ENCODE measurements at regions not wholly inside any gene's neighbourhood (a gene's known extent, or its start where the extent isn't known, plus 50 kb on each side); places are given as distances from the start of the nearest gene placed in this dataset.
A peak's percentile ranks its signal among the peaks of the same experiment; 100 is the strongest.

DNA sequence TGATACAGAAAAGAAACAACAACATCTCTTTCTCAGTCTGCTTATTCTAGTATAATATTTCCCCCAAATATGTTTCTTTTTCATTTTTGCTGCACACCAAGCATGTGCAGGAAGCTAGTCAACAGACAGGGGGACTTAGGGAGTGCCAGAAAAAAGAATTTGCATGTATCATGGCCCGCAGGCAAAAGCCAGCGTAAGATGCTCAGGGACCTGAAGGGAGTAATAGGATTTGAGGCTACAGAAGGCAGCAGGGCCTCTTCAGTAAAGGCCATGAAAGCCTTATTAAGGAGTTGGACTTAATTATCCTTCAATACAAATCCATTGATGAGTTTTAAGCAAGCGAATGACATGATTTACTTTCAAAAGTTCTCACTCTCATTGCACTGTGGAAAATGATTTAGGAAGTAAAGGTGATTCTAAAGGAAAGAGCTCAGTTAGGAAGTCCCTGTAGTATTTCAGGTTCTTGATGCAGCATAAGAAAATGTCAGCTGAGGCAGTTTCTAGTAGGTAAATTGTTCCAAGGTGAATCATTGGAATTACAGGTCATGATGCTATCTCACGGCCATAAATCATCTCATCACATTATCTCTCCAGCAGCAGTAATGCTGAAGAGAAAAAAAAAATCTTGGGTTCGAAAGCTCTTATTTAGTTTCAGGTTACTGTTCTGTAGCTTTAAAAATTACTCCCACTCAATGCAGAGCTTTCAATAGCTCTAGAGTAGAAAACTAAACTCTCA is 94.8 kb downstream of the PTCHD4 start:
- H3K27me3 ChIP-seq, result no peaks in the 10 kb centered on the region
- no peak overlapping the region for H3K27ac ChIP-seq
- ATAC-seq, result no peak
- no peaks in the 10 kb centered on the region for H3K4me1 ChIP-seq
- intact Hi-C loops (cut with DNase I), result no loop called here
- no peaks in the 10 kb centered on the region for H3K9me3 ChIP-seq
- H3K36me3 ChIP-seq, result no peaks in the 10 kb centered on the region
- no peak overlapping the region for H3K4me3 ChIP-seq
- no peak for DNase-seq
- TF ChIP-seq, protein P1, sequence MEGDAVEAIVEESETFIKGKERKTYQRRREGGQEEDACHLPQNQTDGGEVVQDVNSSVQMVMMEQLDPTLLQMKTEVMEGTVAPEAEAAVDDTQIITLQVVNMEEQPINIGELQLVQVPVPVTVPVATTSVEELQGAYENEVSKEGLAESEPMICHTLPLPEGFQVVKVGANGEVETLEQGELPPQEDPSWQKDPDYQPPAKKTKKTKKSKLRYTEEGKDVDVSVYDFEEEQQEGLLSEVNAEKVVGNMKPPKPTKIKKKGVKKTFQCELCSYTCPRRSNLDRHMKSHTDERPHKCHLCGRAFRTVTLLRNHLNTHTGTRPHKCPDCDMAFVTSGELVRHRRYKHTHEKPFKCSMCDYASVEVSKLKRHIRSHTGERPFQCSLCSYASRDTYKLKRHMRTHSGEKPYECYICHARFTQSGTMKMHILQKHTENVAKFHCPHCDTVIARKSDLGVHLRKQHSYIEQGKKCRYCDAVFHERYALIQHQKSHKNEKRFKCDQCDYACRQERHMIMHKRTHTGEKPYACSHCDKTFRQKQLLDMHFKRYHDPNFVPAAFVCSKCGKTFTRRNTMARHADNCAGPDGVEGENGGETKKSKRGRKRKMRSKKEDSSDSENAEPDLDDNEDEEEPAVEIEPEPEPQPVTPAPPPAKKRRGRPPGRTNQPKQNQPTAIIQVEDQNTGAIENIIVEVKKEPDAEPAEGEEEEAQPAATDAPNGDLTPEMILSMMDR (IDR thresholded peaks at IDR 0.05), result no peak

DNA sequence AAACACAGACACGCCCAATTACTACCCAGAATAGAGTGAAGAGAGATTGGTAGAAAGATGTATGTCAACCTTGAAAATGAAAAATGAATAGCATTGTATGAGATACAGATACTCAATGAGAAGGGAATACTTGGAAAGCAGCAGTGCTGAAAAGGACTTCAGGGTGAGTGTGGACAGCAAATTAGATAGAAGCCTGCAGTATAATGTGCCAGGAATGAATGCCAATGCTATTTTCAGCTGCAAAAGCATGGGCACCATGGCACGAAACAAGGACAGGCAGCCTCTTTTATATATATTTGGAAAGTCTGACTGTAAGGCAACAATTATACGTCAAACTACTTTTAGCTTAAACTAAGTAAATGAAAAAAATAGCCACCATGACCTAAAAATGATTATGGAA is 118.2 kb downstream of the PTCHD4 start:
- Histone ChIP-seq H3K27ac (no peak overlapping the region), H3K4me3 (no peak overlapping the region), H3K27me3 (no peaks in the 10 kb centered on the region), H3K4me1 (no peaks in the 10 kb centered on the region), H3K9me3 (peaks cover 0 to 6% of the 10 kb centered on the region in 2 donors), H3K36me3 (no peaks in the 10 kb centered on the region)
- TF ChIP-seq, protein P1 (IDR thresholded peaks at IDR 0.05), result no peak
- DNase-seq (no peak), ATAC-seq (no peak)
- intact Hi-C loops (cut with DNase I), result no loop called here

- no peaks in the 10 kb centered on the region for H3K9me3 ChIP-seq
- ATAC-seq (no peak), DNase-seq (no peak)
- H3K36me3 ChIP-seq, result no peaks in the 10 kb centered on the region
- intact Hi-C loops (cut with DNase I), result no loop called here
- TF ChIP-seq, protein P1 (IDR thresholded peaks at IDR 0.05), result no peak
- H3K27me3 ChIP-seq, result no peaks in the 10 kb centered on the region
- H3K4me3 ChIP-seq, result no peak overlapping the region
- H3K27ac ChIP-seq, result no peak overlapping the region
- H3K4me1 ChIP-seq, result no peaks in the 10 kb centered on the region
These were observed 127.5 kb downstream of the PTCHD4 start for GRCh38 chr6:47983491-47983890.

DNA sequence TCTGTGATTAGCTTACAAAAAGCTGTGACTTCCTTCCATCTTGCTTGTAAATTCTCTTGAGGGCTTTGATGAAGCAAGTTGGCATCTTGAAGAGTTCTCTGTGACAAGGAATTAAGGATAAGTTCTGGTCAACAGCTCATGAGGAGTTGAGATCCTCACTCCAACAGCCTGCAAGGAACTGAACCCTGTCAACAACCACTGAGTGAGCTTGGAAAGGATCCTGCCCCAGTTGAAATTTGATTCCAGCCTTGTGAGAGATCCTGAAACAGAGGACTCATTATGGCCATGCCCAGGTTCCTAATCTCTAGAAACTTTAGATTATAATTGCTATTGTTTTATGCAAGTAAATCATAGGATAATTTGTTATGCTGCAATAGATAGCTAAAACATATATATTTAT is 133.7 kb downstream of the PTCHD4 start:
- H3K36me3 ChIP-seq, result no peaks in the 10 kb centered on the region
- TF ChIP-seq, protein P1 (IDR thresholded peaks at IDR 0.05), result no peak
- H3K9me3 ChIP-seq, result no peaks in the 10 kb centered on the region
- DNase-seq (no peak), ATAC-seq (no peak)
- intact Hi-C loops (cut with DNase I), result no loop called here
- no peaks in the 10 kb centered on the region for H3K27me3 ChIP-seq
- H3K4me1 ChIP-seq, result no peaks in the 10 kb centered on the region
- H3K4me3 ChIP-seq, result no peak overlapping the region
- no peak overlapping the region for H3K27ac ChIP-seq

GRCh38 chr6:47974106-47974505 is 136.9 kb downstream of the PTCHD4 start:
- ATAC-seq, result no peak
- intact Hi-C loops (cut with DNase I), result no loop called here
- Histone ChIP-seq H3K36me3 (no peaks in the 10 kb centered on the region), H3K9me3 (no peaks in the 10 kb centered on the region), H3K27ac (no peak overlapping the region), H3K4me3 (no peak overlapping the region), H3K4me1 (no peaks in the 10 kb centered on the region), H3K27me3 (no peaks in the 10 kb centered on the region)
- DNase-seq, result peak in 2 of 4 donors; percentile 15 to 18
- TF ChIP-seq, protein P1 (IDR thresholded peaks at IDR 0.05), result no peak
